ENCODE measurements at regions not wholly inside any gene's neighbourhood (a gene's known extent, or its start where the extent isn't known, plus 50 kb on each side); places are given as distances from the start of the nearest gene placed in this dataset.

GRCh38 chr12:94777936-94778335 is 127.6 kb upstream of the TMCC3 start:
- Histone ChIP-seq H3K4me1 (no peaks in the 10 kb centered on the region), H3K27ac (no peak overlapping the region), H3K4me3 (no peak overlapping the region), H3K27me3 (no peaks in the 10 kb centered on the region), H3K9me3 (no peaks in the 10 kb centered on the region), H3K36me3 (ENCODE audit: low read depth, missing control alignments) (no peaks in the 10 kb centered on the region)
- TF ChIP-seq POLR2A (IDR thresholded peaks at IDR 0.05) (no peak), CTCF (IDR thresholded peaks at IDR 0.05) (no peak)
- no peak for DNase-seq
- WGBS, 2 donors = 75 to 79% methylated on average over 5 of the region's 5 CpGs
- intact Hi-C loops (cut with DNase I; ENCODE audit: low total_unique reads) = no loop called here

GRCh38 chr12:94775710-94776109 is 125.4 kb upstream of the TMCC3 start:
- H3K36me3 ChIP-seq (ENCODE audit: low read depth, missing control alignments) = no peaks in the 10 kb centered on the region
- no peak overlapping the region for H3K27ac ChIP-seq
- no peaks in the 10 kb centered on the region for H3K4me1 ChIP-seq
- H3K4me3 ChIP-seq = no peak overlapping the region
- WGBS, 2 donors = 78 to 81% methylated on average over 7 of the region's 7 CpGs
- TF ChIP-seq POLR2A (IDR thresholded peaks at IDR 0.05) (no peak), CTCF (IDR thresholded peaks at IDR 0.05) (no peak)
- intact Hi-C loops (cut with DNase I; ENCODE audit: low total_unique reads) = no loop called here
- H3K27me3 ChIP-seq = no peaks in the 10 kb centered on the region
- H3K9me3 ChIP-seq = no peaks in the 10 kb centered on the region
- no peak for DNase-seq

GRCh38 chr12:94771741-94772140 is 121.4 kb upstream of the TMCC3 start:
- 90 to 91% methylated on average over 5 of the region's 5 CpGs for WGBS, 2 donors
- no peak overlapping the region for H3K4me3 ChIP-seq
- no peak for DNase-seq

GRCh38 chr12:94771199-94771598 is 120.8 kb upstream of the TMCC3 start:
- H3K9me3 ChIP-seq = no peaks in the 10 kb centered on the region
- no peaks in the 10 kb centered on the region for H3K27me3 ChIP-seq
- no peaks in the 10 kb centered on the region for H3K36me3 ChIP-seq (ENCODE audit: low read depth, missing control alignments)
- peaks cover 3% of the 10 kb centered on the region for H3K4me1 ChIP-seq
- no peak for TF ChIP-seq CTCF (IDR thresholded peaks at IDR 0.05)
- TF ChIP-seq POLR2A (IDR thresholded peaks at IDR 0.05) = no peak
- DNase-seq = no peak
- H3K27ac ChIP-seq = no peak overlapping the region
- intact Hi-C loops (cut with DNase I; ENCODE audit: low total_unique reads) = no loop called here
- H3K4me3 ChIP-seq = no peak overlapping the region
- 76% methylated on average over 4 of the region's 4 CpGs for WGBS, 2 donors

More at GRCh38 chr12:94771741-94772140, 121.4 kb upstream of the TMCC3 start:
- Histone ChIP-seq H3K27me3 (no peaks in the 10 kb centered on the region), H3K36me3 (ENCODE audit: low read depth, missing control alignments) (no peaks in the 10 kb centered on the region), H3K4me1 (peaks cover 3% of the 10 kb centered on the region), H3K9me3 (no peaks in the 10 kb centered on the region), H3K27ac (no peak overlapping the region)
- TF ChIP-seq POLR2A (IDR thresholded peaks at IDR 0.05) (no peak), CTCF (IDR thresholded peaks at IDR 0.05) (no peak)
- intact Hi-C loops (cut with DNase I; ENCODE audit: low total_unique reads) = no loop called here

GRCh38 chr12:94770791-94771190 is 120.4 kb upstream of the TMCC3 start:
- Histone ChIP-seq H3K4me3 (no peak overlapping the region), H3K36me3 (ENCODE audit: low read depth, missing control alignments) (no peaks in the 10 kb centered on the region), H3K9me3 (no peaks in the 10 kb centered on the region), H3K27me3 (no peaks in the 10 kb centered on the region), H3K4me1 (peaks cover 3% of the 10 kb centered on the region), H3K27ac (no peak overlapping the region)
- TF ChIP-seq CTCF (IDR thresholded peaks at IDR 0.05) = no peak
- no peak for TF ChIP-seq POLR2A (IDR thresholded peaks at IDR 0.05)
- 55 to 69% methylated on average over 6 of the region's 6 CpGs for WGBS, 2 donors
- intact Hi-C loops (cut with DNase I; ENCODE audit: low total_unique reads) = no loop called here
- DNase-seq = no peak

Measured in testis (tissue), 2 donors.